HepG2 (cell line): ENCODE measurements at regions not wholly inside any gene's neighbourhood (a gene's known extent, or its start where the extent isn't known, plus 50 kb on each side); places are given as distances from the start of the nearest gene placed in this dataset.
"Not testable (repeated sequence)": the region's sequence is repeated elsewhere in the genome, so short reads cannot be mapped to it uniquely, and the experiment has no call there.

Source experiments
- ATAC-seq: fragments of 200-7000 bp; cut with Tn5 transposase; 3 replicates; pipeline ENCODE4 v1.9.1; 2020; ENCODE audit warnings: mild to moderate bottlenecking, moderate library complexity
- BruUV-seq: library from RNA; stranded (reverse); fragments of 400-500 nt; replicated peaks from 2 replicates; lab custom pipeline; 2021; lab: Mats Ljungman, UMichigan
- CTCF ChIA-PET: fragments of 300-600 bp; formaldehyde crosslinking; extraction: SDS; loops from one replicate; lab custom pipeline; 2021; ENCODE audit warnings: low total read pairs, inconsistent platforms, low intra/inter-chr PET ratio; lab: Yijun Ruan, JAX
- POLR2A ChIA-PET: fragments of 350-600 bp; sonication (Branson Sonifier 250); formaldehyde crosslinking; loops from one replicate; lab custom pipeline; 2020; ENCODE audit warnings: antibody characterized with exemption, inconsistent platforms; lab: Yijun Ruan, JAX
- DNase-seq: peaks from one replicate; pipeline ENCODE4 v3.0.0-alpha.2; 2015; ENCODE audit warnings: low spot score
- FAIRE-seq: peaks from 3 replicates; lab custom pipeline; 2011; peaks lifted over from hg19 to GRCh38; lab: Jason Lieb, UNC
- H2AFZ ChIP-seq: one replicate; pipeline ENCODE4 v1.6.1; 2011; ENCODE audit warnings: low read length, inconsistent platforms
- H3K27ac ChIP-seq: fragments of 300-600 bp; 3 replicates; pipeline ENCODE4 v1.8.0; 2011; ENCODE audit warnings: mixed run types, mild to moderate bottlenecking, mixed read lengths, low read length, inconsistent platforms; ENCODE audit not compliant: insufficient read depth; ENCODE audit errors: extremely low read length
- H3K27me3 ChIP-seq, 2 experiments: fragments of 200-600 bp in 1 of 2; 2 replicates in 1 of 2; 3 replicates in 1 of 2; pipeline versions ENCODE4 v1.6.0 to v1.8.0; 2011; ENCODE audit warnings: low read length in 2 of 2, mild to moderate bottlenecking in 2 of 2, moderate library complexity in 2 of 2, inconsistent platforms in 1 of 2; ENCODE audit not compliant: insufficient read depth in 2 of 2, control insufficient read depth in 1 of 2
- H3K36me3 ChIP-seq, 2 experiments: fragments of 200-600 bp in 1 of 2; replicated peaks in 1 of 2; 2 replicates in 1 of 2; 3 replicates in 1 of 2; pipeline versions ENCODE4 v1.5.1 to v1.8.0; 2011; ENCODE audit warnings: low read length in 2 of 2, inconsistent platforms in 1 of 2; ENCODE audit not compliant: insufficient read depth in 2 of 2, control insufficient read depth in 1 of 2
- H3K4me1 ChIP-seq: 2 replicates; pipeline ENCODE4 v1.5.1; 2012; ENCODE audit warnings: low read length, inconsistent platforms; ENCODE audit not compliant: insufficient read depth
- H3K4me2 ChIP-seq: 2 replicates; pipeline ENCODE4 v1.6.0; 2011; ENCODE audit warnings: low read depth, low read length, inconsistent platforms
- H3K4me3 ChIP-seq, 3 experiments: fragments of 200-600 bp in 1 of 3; sonication (generic), shearing (Covaris generic) in 1 of 3; replicated peaks in 1 of 3; 2 replicates each; pipeline ENCODE4 v1.5.1; 2011 to 2016; ENCODE audit warnings: low read length in 3 of 3, inconsistent platforms in 2 of 3, low read depth in 2 of 3, mild to moderate bottlenecking in 2 of 3, control low read depth in 1 of 3, mixed read lengths in 1 of 3; ENCODE audit not compliant: insufficient read depth in 1 of 3
- H3K79me2 ChIP-seq: one replicate; pipeline ENCODE4 v1.6.1; 2011; ENCODE audit warnings: low read length, inconsistent platforms; ENCODE audit not compliant: insufficient read depth
- H3K9ac ChIP-seq: 2 replicates; pipeline ENCODE4 v1.6.0; 2011; ENCODE audit warnings: mild to moderate bottlenecking, low read depth, low read length, inconsistent platforms; ENCODE audit not compliant: insufficient read depth
- H3K9me3 ChIP-seq: 2 replicates; pipeline ENCODE4 v1.5.1; 2012; ENCODE audit warnings: mild to moderate bottlenecking, low read length
- H4K20me1 ChIP-seq: 2 replicates; pipeline ENCODE4 v1.6.0; 2011; ENCODE audit warnings: inconsistent platforms, mild to moderate bottlenecking, low read length, moderate library complexity; ENCODE audit not compliant: insufficient read depth
- ATAD3A ChIP-seq: sonication (generic); formaldehyde crosslinking; IDR thresholded peaks from 2 replicates; pipeline ENCODE4 v1.4.0; 2020; ENCODE audit warnings: missing genetic modification reagents
- FLYWCH1 ChIP-seq: sonication (generic); formaldehyde crosslinking; IDR thresholded peaks from 2 replicates; pipeline ENCODE4 v1.8.1; 2023; ENCODE audit warnings: mild to moderate bottlenecking, missing genetic modification reagents
- KAT7 ChIP-seq: IDR thresholded peaks from 2 replicates; pipeline ENCODE4 v1.6.1; 2018; ENCODE audit warnings: borderline replicate concordance, missing compliant biosample characterization
- KDM6A ChIP-seq: IDR thresholded peaks from 2 replicates; pipeline ENCODE4 v1.6.1; 2016; ENCODE audit warnings: low read depth
- MAFF ChIP-seq: IDR thresholded peaks from 2 replicates; pipeline ENCODE4 v1.6.1; 2011; ENCODE audit warnings: low read depth, low read length, improper control_type of control experiment
- MAFK ChIP-seq, 2 experiments: IDR thresholded peaks in 1 of 2; conservative IDR thresholded peaks in 1 of 2; 2 replicates each; pipeline ENCODE4 v1.6.1; 2011; ENCODE audit warnings: improper control_type of control experiment in 2 of 2, low read length in 2 of 2
- MEIS2 ChIP-seq: sonication (generic); formaldehyde crosslinking; IDR thresholded peaks from 2 replicates; pipeline ENCODE4 v1.9.0; 2021; ENCODE audit warnings: mild to moderate bottlenecking, missing genetic modification reagents
- POLR2AphosphoS2 ChIP-seq: IDR thresholded peaks from 2 replicates; pipeline ENCODE4 v1.6.1; 2011; ENCODE audit warnings: low read depth, low read length, improper control_type of control experiment
- TP53 ChIP-seq: sonication (generic); formaldehyde crosslinking; conservative IDR thresholded peaks from 2 replicates; pipeline ENCODE4 v1.4.0; 2020; ENCODE audit warnings: missing genetic modification reagents
- ZNF496 ChIP-seq: sonication (generic); formaldehyde crosslinking; IDR thresholded peaks from 2 replicates; pipeline ENCODE4 v1.8.1; 2023; ENCODE audit warnings: mild to moderate bottlenecking, moderate library complexity, missing genetic modification reagents; ENCODE audit not compliant: insufficient replicate concordance
- ZNF644 ChIP-seq: IDR thresholded peaks from 2 replicates; pipeline ENCODE4 v1.6.1; 2016; ENCODE audit warnings: low read depth
- WGBS: methylation state at CpG from one replicate; pipeline ENCODE4 v1.1.6; 2017; ENCODE audit warnings: low lambda C conversion rate; 5-methylcytosine and 5-hydroxymethylcytosine counted together
- in situ Hi-C: cut with HindIII; loops from 2 replicates; pipeline ENCODE4 v1.10.0; 2017; ENCODE audit warnings: low pct_unique_long_range_greater_than_20kb; ENCODE audit not compliant: extremely low pct_ligation_motif_present
- intact Hi-C: fragments of 100-400 bp; cut with micrococcal nuclease; formaldehyde crosslinking; loops from one replicate; pipeline ENCODE4 v1.10.0; 2022; ENCODE audit not compliant: unreplicated experiment
- TF ChIP-seq, protein P1 (sequence below): sonication (generic); formaldehyde crosslinking; IDR thresholded peaks from 2 replicates; pipeline ENCODE4 v1.8.1; 2023; ENCODE audit warnings: missing genetic modification reagents, mild to moderate bottlenecking, borderline replicate concordance
- TF ChIP-seq, protein P2 (sequence below): sonication (generic); formaldehyde crosslinking; IDR thresholded peaks from 2 replicates; pipeline ENCODE4 v1.4.0; 2020; ENCODE audit warnings: mild to moderate bottlenecking, missing genetic modification reagents
- TF ChIP-seq, protein P3 (sequence below): sonication (generic); formaldehyde crosslinking; IDR thresholded peaks from 2 replicates; pipeline ENCODE4 v1.9.0; 2021; ENCODE audit warnings: missing genetic modification reagents, borderline replicate concordance
- TF ChIP-seq, protein P4 (sequence below): IDR thresholded peaks from 2 replicates; pipeline ENCODE4 v1.6.1; 2018; ENCODE audit warnings: missing genetic modification reagents

DNA sequence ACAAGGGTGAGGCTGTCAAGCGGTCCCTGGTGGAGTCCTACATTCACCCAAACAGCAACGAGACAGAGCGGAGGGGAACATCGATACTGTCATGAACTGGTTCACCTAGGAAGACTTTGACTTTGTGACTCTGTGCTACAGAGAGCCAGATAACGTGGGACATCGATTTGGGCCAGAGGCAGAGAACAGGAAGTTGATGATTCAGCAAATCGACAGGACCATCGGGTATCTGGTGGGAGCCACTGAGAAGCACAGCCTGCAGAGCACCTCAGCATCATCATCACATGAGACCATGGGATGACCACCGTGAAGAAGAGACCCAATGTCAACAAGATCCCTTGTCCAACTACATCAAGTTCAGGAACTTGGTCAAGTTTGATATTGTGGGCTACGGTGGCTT lies 104.1 kb upstream of the DRD5 start:
- BruUV-seq, in situ Hi-C loops, ATAC-seq, H2AFZ ChIP-seq, FAIRE-seq, CTCF ChIA-PET, H3K4me1 ChIP-seq, H3K9ac ChIP-seq, H4K20me1 ChIP-seq, intact Hi-C loops, H3K27me3 ChIP-seq, H3K36me3 ChIP-seq, H3K79me2 ChIP-seq, DNase-seq, H3K27ac ChIP-seq, H3K4me3 ChIP-seq, H3K4me2 ChIP-seq, POLR2A ChIA-PET, H3K9me3 ChIP-seq: not testable (repeated sequence)
- WGBS, result 20% methylated on average over 3 of the region's 10 CpGs
- peak in 1 of 2 experiments; percentile 64; a peak in 3 of 4 replicates for TF ChIP-seq MAFK (conservative IDR thresholded peaks at IDR 0.05 in 1 of 2, IDR thresholded peaks at IDR 0.05 in 1 of 2; ENCODE audit: low read length in 2 of 2)
- peak; percentile 51; the same call in 1 of the 2 replicates for TF ChIP-seq MAFF

DNA sequence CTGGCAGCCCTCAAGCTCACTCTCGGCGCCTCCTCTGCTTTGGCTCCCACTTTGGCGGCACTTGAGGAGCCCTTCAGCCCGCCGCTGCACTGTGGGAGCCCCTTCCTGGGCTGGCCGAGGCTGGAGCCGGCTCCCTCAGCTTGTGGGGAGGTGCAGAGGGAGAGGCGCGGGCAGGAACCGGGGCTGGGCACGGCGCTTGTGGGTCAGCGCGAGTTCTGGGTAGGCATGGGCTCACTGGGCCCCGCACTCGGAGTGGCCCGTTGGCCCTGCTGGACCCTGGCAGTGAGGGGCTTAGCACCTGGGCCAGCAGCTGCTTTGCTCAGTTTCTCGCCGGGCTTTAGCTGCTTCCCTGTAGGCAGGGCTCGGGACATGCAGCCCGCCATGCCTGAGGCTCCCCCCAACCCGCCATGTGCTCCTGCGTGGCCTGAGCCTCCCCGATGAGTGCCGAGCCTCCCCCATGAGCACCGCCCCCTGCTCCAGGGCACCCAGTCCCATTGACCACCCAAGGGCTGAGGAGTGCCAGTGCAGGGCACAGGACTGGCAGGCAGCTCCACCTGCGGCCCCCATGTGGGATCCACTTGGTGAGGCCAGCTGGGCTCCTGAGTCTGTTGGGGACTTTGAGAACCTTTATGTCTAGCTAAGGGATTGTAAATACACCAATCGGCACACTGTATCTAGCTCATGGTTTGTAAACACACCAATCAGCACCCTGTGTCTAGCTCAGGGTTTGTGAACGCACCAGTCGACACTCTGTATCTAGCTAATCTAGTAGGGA lies 101.5 kb upstream of the DRD5 start:
- no peaks in the 10 kb centered on the region for H3K9me3 ChIP-seq
- 46% methylated on average over 6 of the region's 30 CpGs for WGBS
- no peak overlapping the region for H3K4me3 ChIP-seq
- BruUV-seq, result no TSS peak
- no peaks in the 10 kb centered on the region for H3K27me3 ChIP-seq
- no peaks in the 10 kb centered on the region for H3K4me1 ChIP-seq
- H4K20me1 ChIP-seq, result no peaks in the 10 kb centered on the region
- no peak overlapping the region for H3K9ac ChIP-seq
- H3K27ac ChIP-seq, result no peak overlapping the region
- ATAC-seq, result no peak
- no peak overlapping the region for H3K4me2 ChIP-seq
- CTCF ChIA-PET, result no interaction called here
- no peaks in the 10 kb centered on the region for H3K36me3 ChIP-seq
- no peak overlapping the region for H2AFZ ChIP-seq
- DNase-seq, result no peak
- intact Hi-C loops, result no loop called here
- no peaks in the 10 kb centered on the region for H3K79me2 ChIP-seq
- in situ Hi-C loops, result no loop called here
- POLR2A ChIA-PET, result no interaction called here
- FAIRE-seq, result no peak
- TF ChIP-seq MEIS2, result no peak
- no peak for TF ChIP-seq POLR2AphosphoS2
- TF ChIP-seq ATAD3A (CRISPR knock-in tag), result no peak
- TF ChIP-seq, protein P1, sequence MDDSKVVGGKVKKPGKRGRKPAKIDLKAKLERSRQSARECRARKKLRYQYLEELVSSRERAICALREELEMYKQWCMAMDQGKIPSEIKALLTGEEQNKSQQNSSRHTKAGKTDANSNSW (CRISPR knock-in tag), result no peak
- TF ChIP-seq ZNF644 (CRISPR knock-in tag), result no peak
- TF ChIP-seq KDM6A (CRISPR knock-in tag), result no peak
- TF ChIP-seq KAT7 (CRISPR knock-in tag), result no peak
- TF ChIP-seq, protein P2, sequence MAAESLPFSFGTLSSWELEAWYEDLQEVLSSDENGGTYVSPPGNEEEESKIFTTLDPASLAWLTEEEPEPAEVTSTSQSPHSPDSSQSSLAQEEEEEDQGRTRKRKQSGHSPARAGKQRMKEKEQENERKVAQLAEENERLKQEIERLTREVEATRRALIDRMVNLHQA (CRISPR knock-in tag), result no peak
- TF ChIP-seq, protein P3, sequence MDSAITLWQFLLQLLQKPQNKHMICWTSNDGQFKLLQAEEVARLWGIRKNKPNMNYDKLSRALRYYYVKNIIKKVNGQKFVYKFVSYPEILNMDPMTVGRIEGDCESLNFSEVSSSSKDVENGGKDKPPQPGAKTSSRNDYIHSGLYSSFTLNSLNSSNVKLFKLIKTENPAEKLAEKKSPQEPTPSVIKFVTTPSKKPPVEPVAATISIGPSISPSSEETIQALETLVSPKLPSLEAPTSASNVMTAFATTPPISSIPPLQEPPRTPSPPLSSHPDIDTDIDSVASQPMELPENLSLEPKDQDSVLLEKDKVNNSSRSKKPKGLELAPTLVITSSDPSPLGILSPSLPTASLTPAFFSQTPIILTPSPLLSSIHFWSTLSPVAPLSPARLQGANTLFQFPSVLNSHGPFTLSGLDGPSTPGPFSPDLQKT, result no peak
- no peak for TF ChIP-seq FLYWCH1 (CRISPR knock-in tag)
- TF ChIP-seq TP53 (CRISPR knock-in tag), result no peak
- TF ChIP-seq ZNF496 (CRISPR knock-in tag), result no peak
- TF ChIP-seq, protein P4, sequence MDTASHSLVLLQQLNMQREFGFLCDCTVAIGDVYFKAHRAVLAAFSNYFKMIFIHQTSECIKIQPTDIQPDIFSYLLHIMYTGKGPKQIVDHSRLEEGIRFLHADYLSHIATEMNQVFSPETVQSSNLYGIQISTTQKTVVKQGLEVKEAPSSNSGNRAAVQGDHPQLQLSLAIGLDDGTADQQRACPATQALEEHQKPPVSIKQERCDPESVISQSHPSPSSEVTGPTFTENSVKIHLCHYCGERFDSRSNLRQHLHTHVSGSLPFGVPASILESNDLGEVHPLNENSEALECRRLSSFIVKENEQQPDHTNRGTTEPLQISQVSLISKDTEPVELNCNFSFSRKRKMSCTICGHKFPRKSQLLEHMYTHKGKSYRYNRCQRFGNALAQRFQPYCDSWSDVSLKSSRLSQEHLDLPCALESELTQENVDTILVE, result no peak
